ENCODE measurements at regions not wholly inside any gene's neighbourhood (a gene's known extent, or its start where the extent isn't known, plus 50 kb on each side); places are given as distances from the start of the nearest gene placed in this dataset.

DNA sequence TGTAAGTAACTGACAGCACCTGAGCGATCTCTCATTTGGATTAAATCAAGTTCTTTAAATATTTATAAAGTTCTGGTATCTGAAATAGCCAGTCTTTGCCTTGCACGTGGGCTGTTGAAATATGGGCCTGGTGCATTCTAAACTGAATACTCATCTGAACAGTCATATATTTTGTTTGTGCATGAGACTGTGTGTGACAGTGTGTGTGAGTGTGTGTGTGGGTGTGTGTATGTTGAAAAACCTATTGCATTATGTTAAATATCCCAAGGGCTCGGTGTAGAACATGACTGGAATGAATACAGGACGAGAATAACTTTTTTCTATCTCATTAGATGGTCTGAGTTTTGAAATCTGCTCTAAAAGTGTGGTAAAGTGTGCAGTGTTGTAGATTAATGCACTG lies 82.4 kb upstream of the TOX3 start:
- no peak for DNase-seq (ENCODE audit: low read depth, low spot score)
- POLR2A ChIA-PET: no interaction called here
- CTCF ChIA-PET: no interaction called here
- H3K4me3 ChIP-seq (ENCODE audit: low read depth, low read length): no peak overlapping the region
- TF ChIP-seq, protein P1, sequence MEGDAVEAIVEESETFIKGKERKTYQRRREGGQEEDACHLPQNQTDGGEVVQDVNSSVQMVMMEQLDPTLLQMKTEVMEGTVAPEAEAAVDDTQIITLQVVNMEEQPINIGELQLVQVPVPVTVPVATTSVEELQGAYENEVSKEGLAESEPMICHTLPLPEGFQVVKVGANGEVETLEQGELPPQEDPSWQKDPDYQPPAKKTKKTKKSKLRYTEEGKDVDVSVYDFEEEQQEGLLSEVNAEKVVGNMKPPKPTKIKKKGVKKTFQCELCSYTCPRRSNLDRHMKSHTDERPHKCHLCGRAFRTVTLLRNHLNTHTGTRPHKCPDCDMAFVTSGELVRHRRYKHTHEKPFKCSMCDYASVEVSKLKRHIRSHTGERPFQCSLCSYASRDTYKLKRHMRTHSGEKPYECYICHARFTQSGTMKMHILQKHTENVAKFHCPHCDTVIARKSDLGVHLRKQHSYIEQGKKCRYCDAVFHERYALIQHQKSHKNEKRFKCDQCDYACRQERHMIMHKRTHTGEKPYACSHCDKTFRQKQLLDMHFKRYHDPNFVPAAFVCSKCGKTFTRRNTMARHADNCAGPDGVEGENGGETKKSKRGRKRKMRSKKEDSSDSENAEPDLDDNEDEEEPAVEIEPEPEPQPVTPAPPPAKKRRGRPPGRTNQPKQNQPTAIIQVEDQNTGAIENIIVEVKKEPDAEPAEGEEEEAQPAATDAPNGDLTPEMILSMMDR (IDR thresholded peaks at IDR 0.05; ENCODE audit: insufficient read depth, low read length, missing control alignments): no peak

DNA sequence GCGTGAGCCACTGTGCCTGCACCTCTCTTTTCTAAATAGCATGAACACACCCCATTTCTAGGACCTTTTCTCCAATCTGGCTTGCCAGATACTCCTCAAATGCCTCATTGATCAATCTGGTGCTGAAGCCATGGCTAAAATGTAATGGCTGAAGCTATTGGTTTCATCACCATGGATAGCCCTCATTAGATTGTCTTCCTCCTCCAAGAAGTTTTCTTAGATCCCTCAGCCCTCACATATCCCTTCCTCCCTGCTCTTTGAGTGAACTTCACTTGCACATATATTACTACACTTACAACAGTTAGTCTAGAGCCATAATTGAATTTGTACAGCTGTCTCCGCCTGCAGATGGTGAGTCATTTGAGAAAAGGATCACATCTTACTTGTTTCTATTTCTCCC lies 77.9 kb upstream of the TOX3 start:
- ChIA-PET POLR2A (no interaction called here), CTCF (no interaction called here)
- no peak overlapping the region for H3K4me3 ChIP-seq (ENCODE audit: low read depth, low read length)
- TF ChIP-seq, protein P1 (IDR thresholded peaks at IDR 0.05; ENCODE audit: insufficient read depth, low read length, missing control alignments): no peak
- no peak for DNase-seq (ENCODE audit: low read depth, low spot score)

DNA sequence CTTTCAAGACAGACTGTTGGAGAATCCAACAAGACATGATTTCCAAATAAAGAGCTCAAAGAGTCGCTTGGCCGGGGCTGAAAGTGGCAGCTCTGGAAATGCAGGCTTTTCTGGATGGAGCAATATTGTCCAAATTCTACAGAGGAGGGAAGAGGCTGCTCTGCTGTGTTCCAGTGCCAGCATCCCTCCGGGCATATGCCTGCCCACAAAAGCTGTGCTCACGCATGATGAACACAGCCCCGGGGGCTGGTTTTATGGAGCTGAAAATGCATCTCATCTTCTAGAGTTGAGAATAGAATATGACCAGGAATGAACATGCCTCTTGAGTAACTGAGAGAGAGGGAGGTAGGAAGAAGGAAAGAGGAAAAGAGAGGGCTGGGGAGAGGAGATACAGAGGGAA lies 74.7 kb upstream of the TOX3 start:
- no peak for DNase-seq (ENCODE audit: low read depth, low spot score)
- TF ChIP-seq, protein P1 (IDR thresholded peaks at IDR 0.05; ENCODE audit: insufficient read depth, low read length, missing control alignments): no peak
- POLR2A ChIA-PET: no interaction called here
- CTCF ChIA-PET: interaction anchor here (0.5 kb wide), 1 partner anchor 366 kb away, joined by 4 read pairs; no protein-coding TSS in a partner anchor
- H3K4me3 ChIP-seq (ENCODE audit: low read depth, low read length): no peak overlapping the region

DNA sequence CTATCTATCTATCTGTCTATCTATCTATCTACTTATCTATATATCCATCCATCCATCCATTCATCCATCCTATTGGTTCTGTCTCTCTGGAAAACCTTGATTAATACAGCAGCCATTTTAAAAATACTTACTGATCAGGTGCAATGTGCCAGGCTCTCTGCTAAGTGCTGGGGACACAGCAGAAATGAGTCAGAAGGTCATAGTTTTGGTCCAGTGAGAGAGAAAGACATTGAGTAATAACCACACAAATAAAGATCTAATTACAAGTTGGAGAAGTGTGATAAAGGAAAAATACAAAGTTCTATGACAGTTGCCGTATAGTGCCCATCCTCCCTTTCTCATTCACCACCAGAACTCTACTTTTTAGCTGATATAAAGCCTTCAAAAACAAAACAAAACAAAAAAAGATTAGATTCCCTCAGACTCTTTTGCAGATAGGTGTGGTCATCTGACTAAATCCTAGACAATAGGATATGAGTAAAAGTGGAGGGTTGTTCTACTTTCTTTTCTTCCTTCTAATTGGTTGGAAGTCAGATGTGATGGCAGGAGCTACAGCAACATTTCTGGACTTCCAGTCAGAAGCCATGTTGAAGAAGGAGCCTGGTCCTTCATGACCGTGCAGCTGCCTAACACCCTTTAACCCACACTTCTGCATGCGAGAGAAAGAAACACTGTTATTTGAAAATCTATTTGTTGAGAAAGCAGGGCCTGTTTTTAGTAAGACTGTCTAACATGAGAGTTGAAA lies 72.0 kb upstream of the TOX3 start:
- TF ChIP-seq, protein P1 (IDR thresholded peaks at IDR 0.05; ENCODE audit: insufficient read depth, low read length, missing control alignments): no peak
- POLR2A ChIA-PET: no interaction called here
- CTCF ChIA-PET: no interaction called here
- no peak for DNase-seq (ENCODE audit: low read depth, low spot score)
- no peak overlapping the region for H3K4me3 ChIP-seq (ENCODE audit: low read depth, low read length)

DNA sequence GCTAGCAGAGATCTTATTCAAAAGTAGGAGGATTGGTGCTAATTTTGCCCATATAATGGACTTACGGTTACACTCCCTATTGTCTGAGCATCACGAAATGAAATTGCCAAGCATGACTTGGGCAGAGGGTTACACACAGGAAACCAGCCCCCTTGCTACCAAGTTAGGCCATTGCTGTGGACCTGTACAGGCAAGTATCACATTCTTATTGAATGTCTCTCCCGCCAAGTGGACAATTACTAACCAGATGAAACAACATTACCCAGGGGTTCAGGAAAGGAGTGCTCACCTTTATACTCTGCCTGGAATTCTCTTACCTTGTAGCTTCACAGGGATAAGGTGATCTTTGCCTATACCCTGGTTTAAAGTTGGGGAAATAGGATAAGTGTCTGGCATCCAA lies 70.6 kb upstream of the TOX3 start:
- H3K4me3 ChIP-seq (ENCODE audit: low read depth, low read length): no peak overlapping the region
- ChIA-PET CTCF (no interaction called here), POLR2A (no interaction called here)
- DNase-seq (ENCODE audit: low read depth, low spot score): no peak
- TF ChIP-seq, protein P1 (IDR thresholded peaks at IDR 0.05; ENCODE audit: insufficient read depth, low read length, missing control alignments): no peak

DNA sequence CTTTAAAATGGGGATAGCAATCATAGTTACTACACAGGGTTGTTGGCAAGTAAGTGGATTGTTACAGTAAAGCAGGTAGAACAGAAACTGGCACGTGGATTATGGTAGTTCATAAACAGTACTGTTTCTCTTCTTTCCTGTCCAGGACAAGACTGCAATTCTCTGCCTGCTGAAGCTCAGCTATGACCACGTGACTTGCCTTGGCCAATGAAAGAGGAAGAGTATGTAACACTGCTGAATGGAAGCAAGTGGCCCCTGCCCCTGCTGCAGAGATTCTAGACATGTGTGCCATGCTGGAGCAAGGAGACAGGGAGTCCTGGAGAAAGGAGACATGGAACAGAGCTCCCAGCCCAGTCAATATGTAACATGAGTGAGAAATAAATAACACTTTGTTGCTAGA lies 66.6 kb upstream of the TOX3 start:
- POLR2A ChIA-PET: no interaction called here
- TF ChIP-seq, protein P1 (IDR thresholded peaks at IDR 0.05; ENCODE audit: insufficient read depth, low read length, missing control alignments): no peak
- no peak for DNase-seq (ENCODE audit: low read depth, low spot score)

More for the DNA sequence above, 66.6 kb upstream of the TOX3 start:
- CTCF ChIA-PET: no interaction called here
- no peak overlapping the region for H3K4me3 ChIP-seq (ENCODE audit: low read depth, low read length)
